ENCODE measurements at regions not wholly inside any gene's neighbourhood (a gene's known extent, or its start where the extent isn't known, plus 50 kb on each side); places are given as distances from the start of the nearest gene placed in this dataset.
"Not testable (repeated sequence)": the region's sequence is repeated elsewhere in the genome, so short reads cannot be mapped to it uniquely, and the experiment has no call there.

DNA sequence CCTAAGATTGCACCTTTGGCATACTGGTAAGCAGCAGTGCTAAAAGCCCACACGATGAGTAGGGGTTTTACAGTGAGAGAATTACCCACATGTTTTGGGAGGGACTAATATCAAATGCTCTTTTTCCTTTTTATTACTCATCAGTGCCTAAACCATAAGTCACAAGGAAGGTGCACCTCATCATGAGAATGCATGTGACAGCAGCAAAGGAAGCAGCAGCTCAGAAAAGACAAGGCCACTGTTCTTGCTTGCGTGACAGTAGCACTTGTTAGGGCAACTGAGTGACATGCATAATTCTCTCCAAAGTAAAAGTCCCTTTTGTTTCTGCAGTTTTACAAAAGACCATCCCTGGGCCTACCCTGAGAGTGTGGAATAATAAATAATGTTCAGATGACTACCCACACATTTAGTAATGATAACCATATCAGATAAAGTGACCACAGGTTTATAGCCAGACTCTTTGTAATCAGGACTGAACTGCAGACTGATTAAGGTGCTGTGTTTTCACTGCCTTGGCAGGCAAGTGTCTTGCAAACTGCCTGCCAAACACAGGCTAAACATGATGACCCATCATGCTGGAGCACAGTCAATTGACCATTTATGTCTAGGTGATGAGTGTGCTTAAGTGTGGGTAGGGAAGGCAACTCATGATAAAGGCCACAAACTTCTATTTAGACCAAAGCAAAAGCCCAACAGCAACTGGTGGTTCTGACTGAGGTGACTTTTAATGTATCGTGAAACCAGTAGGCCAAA is 1751.4 kb downstream of the TP53TG3F start:
- TF ChIP-seq, protein P1, sequence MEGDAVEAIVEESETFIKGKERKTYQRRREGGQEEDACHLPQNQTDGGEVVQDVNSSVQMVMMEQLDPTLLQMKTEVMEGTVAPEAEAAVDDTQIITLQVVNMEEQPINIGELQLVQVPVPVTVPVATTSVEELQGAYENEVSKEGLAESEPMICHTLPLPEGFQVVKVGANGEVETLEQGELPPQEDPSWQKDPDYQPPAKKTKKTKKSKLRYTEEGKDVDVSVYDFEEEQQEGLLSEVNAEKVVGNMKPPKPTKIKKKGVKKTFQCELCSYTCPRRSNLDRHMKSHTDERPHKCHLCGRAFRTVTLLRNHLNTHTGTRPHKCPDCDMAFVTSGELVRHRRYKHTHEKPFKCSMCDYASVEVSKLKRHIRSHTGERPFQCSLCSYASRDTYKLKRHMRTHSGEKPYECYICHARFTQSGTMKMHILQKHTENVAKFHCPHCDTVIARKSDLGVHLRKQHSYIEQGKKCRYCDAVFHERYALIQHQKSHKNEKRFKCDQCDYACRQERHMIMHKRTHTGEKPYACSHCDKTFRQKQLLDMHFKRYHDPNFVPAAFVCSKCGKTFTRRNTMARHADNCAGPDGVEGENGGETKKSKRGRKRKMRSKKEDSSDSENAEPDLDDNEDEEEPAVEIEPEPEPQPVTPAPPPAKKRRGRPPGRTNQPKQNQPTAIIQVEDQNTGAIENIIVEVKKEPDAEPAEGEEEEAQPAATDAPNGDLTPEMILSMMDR (IDR thresholded peaks at IDR 0.05), result no peak
- no peak for TF ChIP-seq POLR2A (IDR thresholded peaks at IDR 0.05)
- no peaks in the 10 kb centered on the region for H3K27me3 ChIP-seq
- intact Hi-C loops (cut with DNase I), result no loop called here
- H3K36me3 ChIP-seq (replicated peaks in 1 of 2), result no peaks in the 10 kb centered on the region
- no peaks in the 10 kb centered on the region for H3K4me1 ChIP-seq (replicated peaks in 1 of 2)
- DNase-seq, result no peak
- no peak overlapping the region for H3K27ac ChIP-seq
- H3K9me3 ChIP-seq (replicated peaks in 1 of 3), result no peaks in the 10 kb centered on the region
- WGBS, 4 donors, result 50 to 63% (median 54%) methylated on average over 3 of the region's 3 CpGs
- no peak overlapping the region for H3K4me3 ChIP-seq

DNA sequence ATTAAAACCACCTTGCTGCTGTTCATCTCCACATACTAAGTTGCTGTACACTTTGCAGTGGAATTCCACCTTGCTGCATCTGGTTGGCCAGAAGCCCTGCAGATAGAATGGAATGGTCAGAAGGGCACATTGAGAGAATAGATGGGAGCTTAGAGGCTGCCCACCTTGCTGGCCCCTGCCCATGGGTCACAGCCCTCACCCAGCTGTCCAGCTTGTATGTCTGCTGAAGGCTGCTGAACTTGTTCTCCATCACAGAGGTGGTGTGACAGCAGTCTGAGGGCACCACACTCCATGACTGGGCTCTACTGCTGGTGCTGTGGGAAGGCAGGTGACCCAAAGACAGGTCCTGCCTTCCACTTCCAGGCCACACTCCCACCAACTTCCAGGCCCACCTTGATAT is 1755.4 kb downstream of the TP53TG3F start:
- no peaks in the 10 kb centered on the region for H3K4me1 ChIP-seq (replicated peaks in 1 of 2)
- H3K9me3 ChIP-seq (replicated peaks in 1 of 3), result no peaks in the 10 kb centered on the region
- H3K27ac ChIP-seq, result no peak overlapping the region
- no peak overlapping the region for H3K4me3 ChIP-seq
- H3K36me3 ChIP-seq (replicated peaks in 1 of 2), result no peaks in the 10 kb centered on the region
- intact Hi-C loops (cut with DNase I), result no loop called here
- no peaks in the 10 kb centered on the region for H3K27me3 ChIP-seq
- no peak for DNase-seq
- no peak for TF ChIP-seq POLR2A (IDR thresholded peaks at IDR 0.05)
- TF ChIP-seq, protein P1 (IDR thresholded peaks at IDR 0.05), result no peak

DNA sequence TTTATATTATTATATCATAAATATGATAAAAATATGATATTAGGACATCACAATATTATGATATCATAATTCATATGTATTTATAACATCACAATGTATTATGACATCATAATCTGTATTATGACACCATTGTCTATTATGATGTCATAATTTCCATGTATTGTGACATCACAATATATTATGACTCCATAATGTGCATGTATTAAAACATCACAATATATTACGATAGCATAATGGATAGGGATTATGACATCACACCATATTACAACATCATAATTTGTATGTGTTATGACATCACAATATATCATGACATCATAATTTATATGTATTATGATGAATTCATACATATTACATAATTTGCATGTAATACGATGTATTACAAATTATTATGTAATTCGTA is 1755.9 kb downstream of the TP53TG3F start:
- no peaks in the 10 kb centered on the region for H3K9me3 ChIP-seq (replicated peaks in 1 of 3)
- no peak overlapping the region for H3K27ac ChIP-seq
- H3K36me3 ChIP-seq (replicated peaks in 1 of 2), result no peaks in the 10 kb centered on the region
- DNase-seq, result no peak
- H3K4me3 ChIP-seq, result no peak overlapping the region
- 81 to 91% (median 84%) methylated on average over 3 of the region's 3 CpGs for WGBS, 4 donors
- intact Hi-C loops (cut with DNase I), result no loop called here
- no peaks in the 10 kb centered on the region for H3K4me1 ChIP-seq (replicated peaks in 1 of 2)
- TF ChIP-seq, protein P1 (IDR thresholded peaks at IDR 0.05), result no peak
- TF ChIP-seq POLR2A (IDR thresholded peaks at IDR 0.05), result no peak
- no peaks in the 10 kb centered on the region for H3K27me3 ChIP-seq

DNA sequence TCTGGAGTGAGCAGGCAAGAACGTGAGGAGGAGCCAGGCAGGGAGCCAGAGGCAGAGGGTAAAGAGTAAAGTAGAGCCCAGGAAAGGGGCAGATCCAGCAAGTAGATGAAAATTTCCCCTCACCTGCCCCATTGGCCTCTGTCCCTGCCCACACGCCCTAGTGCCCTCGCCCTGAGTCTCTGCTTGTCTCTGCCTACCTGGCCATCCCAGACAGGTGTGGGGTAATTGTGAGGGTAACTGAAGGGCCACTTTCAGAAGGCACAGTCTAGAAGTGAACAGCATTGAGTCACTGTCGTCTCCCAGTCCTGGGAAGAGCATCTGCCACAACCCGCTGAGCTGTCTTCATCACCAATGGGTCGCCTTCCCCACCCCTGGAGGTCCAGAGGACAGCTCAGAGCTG is 1756.8 kb downstream of the TP53TG3F start:
- H3K27ac ChIP-seq; H3K27me3 ChIP-seq; H3K4me3 ChIP-seq; intact Hi-C loops (cut with DNase I); DNase-seq; H3K9me3 ChIP-seq (replicated peaks in 1 of 3); H3K36me3 ChIP-seq (replicated peaks in 1 of 2); H3K4me1 ChIP-seq (replicated peaks in 1 of 2): not testable (repeated sequence)
- WGBS, 4 donors, result 58 to 83% (median 68%) methylated on average over 2 to 6 of the region's 6 CpGs

All from adrenal gland (tissue), 9 donors.